Motor neuron (in vitro differentiated cells): ENCODE measurements at regions not wholly inside any gene's neighbourhood (a gene's known extent, or its start where the extent isn't known, plus 50 kb on each side); places are given as distances from the start of the nearest gene placed in this dataset.
"Not testable (repeated sequence)": the region's sequence is repeated elsewhere in the genome, so short reads cannot be mapped to it uniquely, and the experiment has no call there.

Experiments used
- ATAC-seq, 8 experiments: fragments of 200-7000 bp; cut with Tn5 transposase; replicated peaks in 6 of 8; 2 replicates each; pipeline ENCODE4 v1.8.0; 2021; ENCODE audit warnings: mild to moderate bottlenecking in 8 of 8, moderate library complexity in 8 of 8
- H3K27ac ChIP-seq, 2 donors: fragments of 250-450 bp; sonication (Bioruptor Pico); 2 replicates each; pipeline ENCODE4 v1.9.0; 2021; ENCODE audit warnings: antibody characterized with exemption in 2 of 2, mild to moderate bottlenecking in 2 of 2, moderate library complexity in 1 of 2
- H3K4me1 ChIP-seq, 2 donors: fragments of 250-450 bp; sonication (Bioruptor Pico); replicated peaks in 1 of 2; 2 replicates each; pipeline ENCODE4 v1.6.1; 2021; ENCODE audit warnings: antibody characterized with exemption in 2 of 2, mild to moderate bottlenecking in 2 of 2, moderate library complexity in 1 of 2
- H3K4me3 ChIP-seq, 5 donors: fragments of 250-450 bp; sonication (Bioruptor Pico); 2 replicates each; pipeline ENCODE4 v1.9.0; 2021; ENCODE audit warnings: antibody characterized with exemption in 5 of 5, mild to moderate bottlenecking in 5 of 5, moderate library complexity in 4 of 5
- WGBS, 10 experiments: fragments of 450-650 bp; shearing (Covaris generic); methylation state at CpG; one replicate each; pipeline ENCODE4 v1.0.0; 2022; 5-methylcytosine and 5-hydroxymethylcytosine counted together
- in situ Hi-C, 9 experiments: fragments of 400-800 bp; cut with MboI; loops; one replicate each; pipeline ENCODE4 v1.15.0; 2021; ENCODE audit warnings: low sequenced_read_pairs in 9 of 9, low pct_unique_long_range_greater_than_20kb in 2 of 9; ENCODE audit not compliant: unreplicated experiment in 9 of 9

- WGBS, 10 experiments: 0 to 85% (median 51%) methylated on average over 1 to 4 of the region's 4 CpGs
- Histone ChIP-seq H3K4me3 (no peak overlapping the region), H3K4me1 (no peaks in the 10 kb centered on the region), H3K27ac (no peak overlapping the region)
- peak in 1 of 8 experiments; percentile 50 for ATAC-seq
- in situ Hi-C loops: no loop called here
Observed at GRCh38 chr1:182229921-182230491, 161.6 kb downstream of the GLUL start.

GRCh38 chr1:182229451-182229850 is 162.1 kb downstream of the GLUL start:
- H3K4me1 ChIP-seq: no peaks in the 10 kb centered on the region
- no peak overlapping the region for H3K27ac ChIP-seq
- no peak for ATAC-seq
- in situ Hi-C loops: no loop called here
- no peak overlapping the region for H3K4me3 ChIP-seq
- WGBS, 10 experiments: 44 to 100% (median 93%) methylated on average over 1 to 4 of the region's 4 CpGs

- no peaks in the 10 kb centered on the region for H3K4me1 ChIP-seq
- H3K4me3 ChIP-seq: no peak overlapping the region
- ATAC-seq: no peak
- H3K27ac ChIP-seq: no peak overlapping the region
- in situ Hi-C loops: no loop called here
- 63 to 94% (median 78%) methylated on average over 2 to 4 of the region's 4 CpGs for WGBS, 10 experiments
Observed at GRCh38 chr1:182227864-182228547, 163.6 kb downstream of the GLUL start.

- 63 to 100% (median 88%) methylated on average over 1 to 2 of the region's 2 CpGs; no CpG with 5 or more reads in 1 of the 10 experiments for WGBS, 10 experiments
Observed at GRCh38 chr1:182226618-182227017, 165.0 kb downstream of the GLUL start.

GRCh38 chr1:182225755-182226154 is 164.2 kb upstream of the ZNF648 start:
- H3K27ac ChIP-seq, in situ Hi-C loops, H3K4me3 ChIP-seq, ATAC-seq, H3K4me1 ChIP-seq: not testable (repeated sequence)
- 40 to 100% (median 80%) methylated on average over 1 to 3 of the region's 3 CpGs for WGBS, 10 experiments

More at GRCh38 chr1:182226618-182227017, 165.0 kb downstream of the GLUL start:
- Histone ChIP-seq H3K27ac (no peak overlapping the region), H3K4me3 (no peak overlapping the region), H3K4me1 (no peaks in the 10 kb centered on the region)
- no peak for ATAC-seq
- in situ Hi-C loops: no loop called here

- H3K4me3 ChIP-seq, ATAC-seq, in situ Hi-C loops, H3K4me1 ChIP-seq, H3K27ac ChIP-seq: not testable (repeated sequence)
- WGBS, 10 experiments: 0 to 81% (median 45%) methylated on average over 1 to 2 of the region's 2 CpGs; no CpG with 5 or more reads in 2 of the 10 experiments
Observed at GRCh38 chr1:182221990-182222389, 160.5 kb upstream of the ZNF648 start.

- in situ Hi-C loops, ATAC-seq, H3K4me3 ChIP-seq, H3K4me1 ChIP-seq, H3K27ac ChIP-seq: not testable (repeated sequence)
- WGBS, 10 experiments: 36 to 100% (median 66%) methylated on average over 1 of the region's 1 CpG; no CpG with 5 or more reads in 6 of the 10 experiments
Observed at GRCh38 chr1:182221367-182221766, 159.9 kb upstream of the ZNF648 start.

GRCh38 chr1:182217967-182218366 is 156.5 kb upstream of the ZNF648 start:
- 28 to 100% (median 94%) methylated on average over 1 to 2 of the region's 2 CpGs; no CpG with 5 or more reads in 3 of the 10 experiments for WGBS, 10 experiments
- ATAC-seq: no peak
- Histone ChIP-seq H3K4me3 (no peak overlapping the region), H3K4me1 (no peaks in the 10 kb centered on the region), H3K27ac (no peak overlapping the region)
- in situ Hi-C loops: no loop called here

GRCh38 chr1:182217071-182217470 is 155.6 kb upstream of the ZNF648 start:
- no peak overlapping the region for H3K4me3 ChIP-seq
- in situ Hi-C loops: no loop called here
- WGBS, 10 experiments: 17 to 100% (median 93%) methylated on average over 2 to 3 of the region's 3 CpGs
- no peak for ATAC-seq
- no peak overlapping the region for H3K27ac ChIP-seq
- H3K4me1 ChIP-seq: no peaks in the 10 kb centered on the region

- no peak overlapping the region for H3K27ac ChIP-seq
- no peak overlapping the region for H3K4me3 ChIP-seq
- in situ Hi-C loops: no loop called here
- H3K4me1 ChIP-seq: no peaks in the 10 kb centered on the region
- ATAC-seq: peak in 3 of 8 experiments; percentile 40 to 93 (median 83)
Observed at GRCh38 chr1:182215764-182216163, 154.3 kb upstream of the ZNF648 start.

GRCh38 chr1:182213163-182213562 is 151.7 kb upstream of the ZNF648 start:
- no peaks in the 10 kb centered on the region for H3K4me1 ChIP-seq
- H3K27ac ChIP-seq: no peak overlapping the region
- no peak for ATAC-seq
- 71 to 100% (median 88%) methylated on average over 1 of the region's 1 CpG; no CpG with 5 or more reads in 4 of the 10 experiments for WGBS, 10 experiments
- in situ Hi-C loops: no loop called here
- H3K4me3 ChIP-seq: no peak overlapping the region

GRCh38 chr1:182211386-182211785 is 149.9 kb upstream of the ZNF648 start:
- Histone ChIP-seq H3K4me3 (no peak overlapping the region), H3K27ac (no peak overlapping the region), H3K4me1 (no peaks in the 10 kb centered on the region)
- no peak for ATAC-seq
- in situ Hi-C loops: no loop called here

- ATAC-seq: no peak
- Histone ChIP-seq H3K4me3 (no peak overlapping the region), H3K27ac (no peak overlapping the region), H3K4me1 (no peaks in the 10 kb centered on the region)
- WGBS, 10 experiments: 60 to 100% (median 85%) methylated on average over 1 of the region's 1 CpG; no CpG with 5 or more reads in 4 of the 10 experiments
- in situ Hi-C loops: no loop called here
Observed at GRCh38 chr1:182210417-182210816, 148.9 kb upstream of the ZNF648 start.

- in situ Hi-C loops: no loop called here
- 0 to 28% (median 0%) methylated on average over 1 to 2 of the region's 4 CpGs; no CpG with 5 or more reads in 6 of the 10 experiments for WGBS, 10 experiments
- H3K4me1 ChIP-seq: no peaks in the 10 kb centered on the region
- no peak overlapping the region for H3K27ac ChIP-seq
- ATAC-seq: no peak
- H3K4me3 ChIP-seq: no peak overlapping the region
Observed at GRCh38 chr1:182207300-182207699, 145.8 kb upstream of the ZNF648 start.
